Osteoblast (primary cell): ENCODE measurements at regions not wholly inside any gene's neighbourhood (a gene's known extent, or its start where the extent isn't known, plus 50 kb on each side); places are given as distances from the start of the nearest gene placed in this dataset.

Experiments
- DNase-seq: peaks from one replicate; pipeline ENCODE4 v3.0.0; 2011; ENCODE audit warnings: low spot score, mixed read lengths; ENCODE audit not compliant: insufficient read length; ENCODE audit errors: missing footprints
- H2AFZ ChIP-seq: 2 replicates; pipeline ENCODE4 v1.6.0; 2011; ENCODE audit warnings: mild to moderate bottlenecking, low read length
- H3K27ac ChIP-seq: 2 replicates; pipeline ENCODE4 v1.5.1; 2011; ENCODE audit warnings: mild to moderate bottlenecking, low read depth, low read length, moderate library complexity
- H3K27me3 ChIP-seq: 2 replicates; pipeline ENCODE4 v1.6.0; 2012; ENCODE audit warnings: mild to moderate bottlenecking, control low read depth, inconsistent platforms, low read length, moderate library complexity; ENCODE audit not compliant: insufficient read depth
- H3K36me3 ChIP-seq: 2 replicates; pipeline ENCODE4 v1.5.1; 2011; ENCODE audit warnings: mild to moderate bottlenecking, low read length, control low read depth, moderate library complexity; ENCODE audit not compliant: insufficient read depth
- H3K4me1 ChIP-seq: 2 replicates; pipeline ENCODE4 v1.5.1; 2011; ENCODE audit warnings: mild to moderate bottlenecking, low read length, control low read depth, moderate library complexity; ENCODE audit not compliant: insufficient read depth
- H3K4me2 ChIP-seq: 2 replicates; pipeline ENCODE4 v1.6.0; 2011; ENCODE audit warnings: mild to moderate bottlenecking, low read length; ENCODE audit not compliant: insufficient read depth
- H3K4me3 ChIP-seq: fragments of 200-600 bp; sonication (generic); 3 replicates; pipeline ENCODE4 v1.5.1; 2012; ENCODE audit warnings: mild to moderate bottlenecking, low read length, inconsistent platforms; ENCODE audit not compliant: insufficient read depth
- H3K79me2 ChIP-seq: 2 replicates; pipeline ENCODE4 v1.6.0; 2012; ENCODE audit warnings: mild to moderate bottlenecking, low read length, control low read depth, inconsistent platforms; ENCODE audit not compliant: insufficient read depth
- H3K9me3 ChIP-seq: 2 replicates; pipeline ENCODE4 v1.5.1; 2011; ENCODE audit warnings: low read depth, low read length, control low read depth
- H4K20me1 ChIP-seq: 2 replicates; pipeline ENCODE4 v1.6.0; 2012; ENCODE audit warnings: mild to moderate bottlenecking, low read length, control low read depth; ENCODE audit not compliant: insufficient read depth
- TF ChIP-seq, protein P1 (sequence below): IDR thresholded peaks from 2 replicates; pipeline ENCODE4 v1.5.1; 2011; ENCODE audit warnings: mild to moderate bottlenecking, low read depth, low read length, moderate library complexity; ENCODE audit errors: extremely low read depth

DNA sequence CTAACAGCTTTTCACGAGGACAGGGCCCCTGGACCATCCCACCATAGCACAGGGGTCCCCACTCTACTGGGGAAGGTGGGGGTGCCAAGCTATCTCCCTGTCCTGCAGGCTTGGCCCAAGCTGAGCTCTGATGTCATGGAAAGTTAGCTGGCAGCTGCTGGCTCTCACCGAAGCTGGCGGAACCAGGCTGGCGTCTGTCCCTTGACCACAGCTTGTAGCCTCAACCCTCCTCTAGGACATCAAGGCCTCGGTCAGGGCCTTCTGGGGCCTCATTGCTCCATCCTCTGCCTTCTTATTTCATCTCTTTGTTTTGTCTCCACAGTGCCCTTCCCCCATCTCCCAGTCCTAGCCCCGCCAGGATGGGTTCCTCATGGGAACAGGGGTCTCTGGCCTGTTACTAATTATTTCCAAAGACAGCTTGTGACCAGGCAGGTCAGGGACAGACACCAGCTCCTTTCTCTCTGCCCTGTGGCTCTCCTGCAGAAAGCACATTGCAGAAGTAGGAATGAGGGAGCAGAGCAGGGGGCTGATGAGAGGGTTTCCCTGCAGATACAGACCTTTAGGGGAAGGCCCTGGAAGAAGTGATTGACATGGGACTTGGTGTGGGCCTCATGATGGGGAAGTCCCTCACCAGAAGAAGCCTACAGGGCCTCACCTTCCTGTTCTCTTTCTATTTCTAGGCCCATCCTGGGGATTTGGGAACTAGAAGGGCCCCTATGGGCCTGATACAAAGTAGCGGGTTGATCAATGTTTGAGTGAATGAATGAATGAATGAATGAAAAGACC is 97.5 kb upstream of the ALX4 start:
- Histone ChIP-seq H3K27me3 (peaks cover 37% of the 10 kb centered on the region), H3K79me2 (no peaks in the 10 kb centered on the region), H3K4me2 (no peak overlapping the region), H3K9me3 (no peaks in the 10 kb centered on the region), H3K4me3 (no peak overlapping the region), H3K4me1 (no peaks in the 10 kb centered on the region), H3K36me3 (no peaks in the 10 kb centered on the region), H4K20me1 (no peaks in the 10 kb centered on the region), H2AFZ (no peak overlapping the region), H3K27ac (no peak overlapping the region)
- TF ChIP-seq, protein P1, sequence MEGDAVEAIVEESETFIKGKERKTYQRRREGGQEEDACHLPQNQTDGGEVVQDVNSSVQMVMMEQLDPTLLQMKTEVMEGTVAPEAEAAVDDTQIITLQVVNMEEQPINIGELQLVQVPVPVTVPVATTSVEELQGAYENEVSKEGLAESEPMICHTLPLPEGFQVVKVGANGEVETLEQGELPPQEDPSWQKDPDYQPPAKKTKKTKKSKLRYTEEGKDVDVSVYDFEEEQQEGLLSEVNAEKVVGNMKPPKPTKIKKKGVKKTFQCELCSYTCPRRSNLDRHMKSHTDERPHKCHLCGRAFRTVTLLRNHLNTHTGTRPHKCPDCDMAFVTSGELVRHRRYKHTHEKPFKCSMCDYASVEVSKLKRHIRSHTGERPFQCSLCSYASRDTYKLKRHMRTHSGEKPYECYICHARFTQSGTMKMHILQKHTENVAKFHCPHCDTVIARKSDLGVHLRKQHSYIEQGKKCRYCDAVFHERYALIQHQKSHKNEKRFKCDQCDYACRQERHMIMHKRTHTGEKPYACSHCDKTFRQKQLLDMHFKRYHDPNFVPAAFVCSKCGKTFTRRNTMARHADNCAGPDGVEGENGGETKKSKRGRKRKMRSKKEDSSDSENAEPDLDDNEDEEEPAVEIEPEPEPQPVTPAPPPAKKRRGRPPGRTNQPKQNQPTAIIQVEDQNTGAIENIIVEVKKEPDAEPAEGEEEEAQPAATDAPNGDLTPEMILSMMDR: no peak
- no peak for DNase-seq

DNA sequence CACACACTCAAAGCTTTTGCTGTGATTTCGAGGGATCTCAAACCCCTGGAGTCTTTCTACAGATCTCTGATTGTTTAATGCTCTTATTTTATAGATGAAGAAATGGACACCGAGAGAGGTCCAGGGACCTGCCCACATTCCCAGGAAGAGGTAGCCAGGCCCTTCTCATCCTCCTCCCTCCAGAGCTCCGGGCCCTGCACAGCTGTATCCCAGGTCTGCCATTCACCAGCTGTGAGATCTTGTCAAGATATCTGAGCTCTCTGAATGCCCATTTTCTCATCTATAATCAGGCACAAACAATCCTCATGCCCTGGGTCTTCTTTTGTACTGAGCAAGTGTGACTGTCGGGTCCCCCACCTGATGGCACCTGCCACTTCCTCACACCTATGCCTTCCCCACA is 98.2 kb upstream of the ALX4 start:
- Histone ChIP-seq H3K9me3 (no peaks in the 10 kb centered on the region), H2AFZ (no peak overlapping the region), H4K20me1 (no peaks in the 10 kb centered on the region), H3K4me1 (no peaks in the 10 kb centered on the region), H3K4me2 (no peak overlapping the region), H3K4me3 (no peak overlapping the region), H3K27me3 (peaks cover 45% of the 10 kb centered on the region), H3K79me2 (no peaks in the 10 kb centered on the region), H3K27ac (no peak overlapping the region), H3K36me3 (no peaks in the 10 kb centered on the region)
- TF ChIP-seq, protein P1: no peak
- no peak for DNase-seq

DNA sequence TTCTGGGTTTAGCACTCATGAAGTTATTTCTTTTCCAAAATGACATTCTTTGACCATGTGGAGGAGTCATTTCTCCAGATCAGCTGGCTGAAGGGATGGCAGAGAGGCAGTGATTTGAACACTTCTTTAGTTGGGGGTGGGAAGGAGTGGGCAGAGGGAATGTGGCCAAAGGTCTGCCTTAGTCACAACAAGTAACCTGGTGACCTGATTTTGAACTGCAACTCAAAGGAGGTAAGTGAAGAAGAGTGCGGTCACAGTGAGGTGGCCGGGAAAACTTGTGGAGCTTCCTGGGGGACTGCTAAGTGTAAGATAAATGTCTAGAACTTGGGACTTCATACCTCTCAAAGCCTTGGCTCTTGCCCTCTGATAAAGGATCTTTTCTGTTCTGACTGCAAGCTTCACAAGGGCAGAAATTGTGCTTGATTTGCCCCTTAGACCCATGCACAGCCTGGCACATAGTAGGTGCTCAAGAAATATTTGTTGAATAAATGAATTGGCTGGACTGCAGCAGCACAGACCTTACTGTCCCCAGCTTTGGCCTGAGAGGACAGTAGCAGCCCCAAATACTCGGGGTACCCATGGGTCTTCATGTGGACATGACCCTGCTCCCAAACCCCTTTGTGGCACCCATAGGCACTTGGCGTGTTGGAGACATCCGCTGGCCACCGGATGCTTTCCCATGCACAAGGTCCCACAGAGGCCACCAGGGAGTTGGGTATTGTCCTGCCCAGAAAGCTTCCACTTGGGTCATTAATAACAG is 99.0 kb upstream of the ALX4 start:
- no peak for DNase-seq
- TF ChIP-seq, protein P1: no peak
- H2AFZ ChIP-seq: no peak overlapping the region
- H4K20me1 ChIP-seq: no peaks in the 10 kb centered on the region
- no peak overlapping the region for H3K4me2 ChIP-seq
- no peaks in the 10 kb centered on the region for H3K79me2 ChIP-seq
- H3K27me3 ChIP-seq: peaks cover 47% of the 10 kb centered on the region
- H3K9me3 ChIP-seq: no peaks in the 10 kb centered on the region
- no peaks in the 10 kb centered on the region for H3K4me1 ChIP-seq
- H3K27ac ChIP-seq: no peak overlapping the region
- no peaks in the 10 kb centered on the region for H3K36me3 ChIP-seq
- no peak overlapping the region for H3K4me3 ChIP-seq

DNA sequence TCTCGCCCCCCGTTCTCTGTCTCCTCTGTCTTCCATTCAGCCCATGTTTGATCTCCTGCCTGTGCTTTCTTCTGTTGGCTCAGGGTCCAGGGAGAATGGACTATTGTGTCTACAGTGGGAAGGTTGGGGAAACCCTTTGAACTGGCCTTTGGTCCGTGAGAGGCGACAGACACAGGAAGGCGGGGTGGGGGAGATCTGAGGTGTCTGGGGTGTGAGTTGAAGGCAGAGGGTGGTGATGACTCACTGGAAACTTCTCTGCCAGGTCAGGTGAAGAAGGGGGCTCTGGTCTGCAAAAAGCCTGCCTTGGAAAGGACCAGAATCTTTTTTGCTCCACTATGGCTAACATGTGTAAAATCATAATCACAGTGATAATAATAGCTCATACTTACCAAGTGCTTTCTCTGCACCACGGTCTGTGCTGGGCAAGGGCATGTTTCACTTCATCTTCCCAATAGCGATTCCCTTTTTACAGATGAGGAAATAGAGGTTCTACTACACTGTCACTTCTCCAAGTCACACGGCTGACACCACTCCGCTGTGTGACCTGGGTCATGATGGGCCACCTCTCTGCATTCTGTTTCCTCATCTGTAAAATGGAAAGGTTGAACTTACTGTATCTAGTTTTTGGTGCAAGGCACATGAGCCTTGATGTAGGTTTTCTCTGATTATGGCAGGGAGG is 99.8 kb upstream of the ALX4 start:
- Histone ChIP-seq H2AFZ (no peak overlapping the region), H4K20me1 (no peaks in the 10 kb centered on the region), H3K9me3 (no peaks in the 10 kb centered on the region), H3K27ac (no peak overlapping the region), H3K4me2 (no peak overlapping the region), H3K4me3 (no peak overlapping the region), H3K36me3 (no peaks in the 10 kb centered on the region), H3K79me2 (no peaks in the 10 kb centered on the region), H3K27me3 (peaks cover 52% of the 10 kb centered on the region), H3K4me1 (no peaks in the 10 kb centered on the region)
- TF ChIP-seq, protein P1: no peak
- DNase-seq: no peak
